ENCODE measurements at regions not wholly inside any gene's neighbourhood (a gene's known extent, or its start where the extent isn't known, plus 50 kb on each side); places are given as distances from the start of the nearest gene placed in this dataset.

DNA sequence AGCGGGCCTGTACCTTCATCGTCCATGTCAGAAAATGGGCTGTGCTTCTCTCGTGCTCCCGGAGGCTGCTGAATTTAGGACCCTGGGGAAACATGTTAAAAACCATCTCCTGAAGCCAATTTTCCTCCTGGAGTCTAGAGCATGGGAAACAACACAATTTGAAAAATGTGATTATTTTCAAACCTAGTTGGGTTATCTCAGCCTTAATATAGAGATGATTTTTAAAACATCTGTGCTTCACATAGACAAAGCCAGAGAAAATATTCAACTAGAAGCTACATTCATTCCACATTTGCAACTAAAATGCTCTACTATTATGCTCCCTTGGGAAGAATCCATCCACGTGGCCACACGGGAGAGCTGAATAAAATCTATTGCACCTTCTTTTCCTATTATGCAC, 225.9 kb upstream of the TMEM72 start:
- TF ChIP-seq POLR2A (IDR thresholded peaks at IDR 0.05) = no peak
- TF ChIP-seq, protein P1, sequence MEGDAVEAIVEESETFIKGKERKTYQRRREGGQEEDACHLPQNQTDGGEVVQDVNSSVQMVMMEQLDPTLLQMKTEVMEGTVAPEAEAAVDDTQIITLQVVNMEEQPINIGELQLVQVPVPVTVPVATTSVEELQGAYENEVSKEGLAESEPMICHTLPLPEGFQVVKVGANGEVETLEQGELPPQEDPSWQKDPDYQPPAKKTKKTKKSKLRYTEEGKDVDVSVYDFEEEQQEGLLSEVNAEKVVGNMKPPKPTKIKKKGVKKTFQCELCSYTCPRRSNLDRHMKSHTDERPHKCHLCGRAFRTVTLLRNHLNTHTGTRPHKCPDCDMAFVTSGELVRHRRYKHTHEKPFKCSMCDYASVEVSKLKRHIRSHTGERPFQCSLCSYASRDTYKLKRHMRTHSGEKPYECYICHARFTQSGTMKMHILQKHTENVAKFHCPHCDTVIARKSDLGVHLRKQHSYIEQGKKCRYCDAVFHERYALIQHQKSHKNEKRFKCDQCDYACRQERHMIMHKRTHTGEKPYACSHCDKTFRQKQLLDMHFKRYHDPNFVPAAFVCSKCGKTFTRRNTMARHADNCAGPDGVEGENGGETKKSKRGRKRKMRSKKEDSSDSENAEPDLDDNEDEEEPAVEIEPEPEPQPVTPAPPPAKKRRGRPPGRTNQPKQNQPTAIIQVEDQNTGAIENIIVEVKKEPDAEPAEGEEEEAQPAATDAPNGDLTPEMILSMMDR (IDR thresholded peaks at IDR 0.05) = no peak
- no peak for TF ChIP-seq POLR2AphosphoS5 (IDR thresholded peaks at IDR 0.05)
